Activated B cell treated with CpG ODN at 0.5 μM for 24 hours (primary cell): ENCODE measurements at regions not wholly inside any gene's neighbourhood (a gene's known extent, or its start where the extent isn't known, plus 50 kb on each side); places are given as distances from the start of the nearest gene placed in this dataset.

ENCODE experiments used
- ATAC-seq: fragments of 200-7000 bp; cut with Tn5 transposase; one replicate; pipeline ENCODE4 v1.10.0; 2021; ENCODE audit warnings: low read depth, mild to moderate bottlenecking, moderate library complexity
- CTCF ChIA-PET: fragments of 350-600 bp; sonication (Branson Sonifier 250); formaldehyde crosslinking; loops from one replicate; lab custom pipeline; 2021; ENCODE audit warnings: antibody characterized with exemption; lab: Charles Lee
- POLR2A ChIA-PET: fragments of 350-600 bp; sonication (Branson Sonifier 250); formaldehyde crosslinking; loops from one replicate; lab custom pipeline; 2021; ENCODE audit warnings: antibody characterized with exemption; lab: Charles Lee
- DNase-seq: peaks from one replicate; pipeline ENCODE4 v3.0.0; 2022
- H3K27ac Mint-ChIP-seq: one replicate; pipeline ENCODE4 v1.8.0; 2020; ENCODE audit warnings: mixed read lengths
- H3K27me3 Mint-ChIP-seq: one replicate; pipeline ENCODE4 v1.8.0; 2021; ENCODE audit warnings: mixed read lengths
- H3K36me3 Mint-ChIP-seq: one replicate; pipeline ENCODE4 v1.8.0; 2021; ENCODE audit warnings: low read depth, mixed read lengths
- H3K4me1 Mint-ChIP-seq: one replicate; pipeline ENCODE4 v1.8.0; 2021; ENCODE audit warnings: mixed read lengths
- H3K4me3 Mint-ChIP-seq: one replicate; pipeline ENCODE4 v1.8.0; 2020; ENCODE audit warnings: mild to moderate bottlenecking, mixed read lengths
- H3K9me3 Mint-ChIP-seq: one replicate; pipeline ENCODE4 v1.8.0; 2020; ENCODE audit warnings: mixed read lengths
- intact Hi-C: fragments of 100-400 bp; cut with micrococcal nuclease; formaldehyde crosslinking; loops from one replicate; pipeline ENCODE4 v1.15.1; 2024
- TF ChIP-seq, protein P1 (sequence below): fragments of 200-600 bp; IDR thresholded peaks from one replicate; pipeline ENCODE4 v1.8.0; 2022; ENCODE audit warnings: antibody characterized with exemption, mild to moderate bottlenecking

DNA sequence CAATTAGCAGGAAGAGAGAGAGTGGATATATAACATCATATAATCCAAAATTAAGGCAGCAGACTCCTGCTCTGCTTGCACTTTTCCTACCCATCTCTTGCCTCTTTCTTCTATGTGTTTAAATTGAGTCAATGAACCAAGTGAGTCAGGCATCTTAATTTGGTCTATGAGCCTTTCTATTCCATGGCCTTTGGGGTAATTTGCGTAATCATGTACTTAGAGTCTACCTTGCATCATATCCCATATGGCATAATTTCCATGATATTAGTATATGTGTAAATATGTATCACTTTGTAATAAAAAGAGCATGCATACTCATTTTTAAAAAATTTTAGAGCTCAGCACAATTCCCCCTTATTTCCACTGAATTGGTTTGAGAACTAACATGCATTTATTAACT, 555.2 kb downstream of the STK39 start:
- H3K36me3 Mint-ChIP-seq = no peaks in the 10 kb centered on the region
- H3K9me3 Mint-ChIP-seq = peaks cover 3% of the 10 kb centered on the region
- intact Hi-C loops = no loop called here
- CTCF ChIA-PET = no interaction called here
- TF ChIP-seq, protein P1, sequence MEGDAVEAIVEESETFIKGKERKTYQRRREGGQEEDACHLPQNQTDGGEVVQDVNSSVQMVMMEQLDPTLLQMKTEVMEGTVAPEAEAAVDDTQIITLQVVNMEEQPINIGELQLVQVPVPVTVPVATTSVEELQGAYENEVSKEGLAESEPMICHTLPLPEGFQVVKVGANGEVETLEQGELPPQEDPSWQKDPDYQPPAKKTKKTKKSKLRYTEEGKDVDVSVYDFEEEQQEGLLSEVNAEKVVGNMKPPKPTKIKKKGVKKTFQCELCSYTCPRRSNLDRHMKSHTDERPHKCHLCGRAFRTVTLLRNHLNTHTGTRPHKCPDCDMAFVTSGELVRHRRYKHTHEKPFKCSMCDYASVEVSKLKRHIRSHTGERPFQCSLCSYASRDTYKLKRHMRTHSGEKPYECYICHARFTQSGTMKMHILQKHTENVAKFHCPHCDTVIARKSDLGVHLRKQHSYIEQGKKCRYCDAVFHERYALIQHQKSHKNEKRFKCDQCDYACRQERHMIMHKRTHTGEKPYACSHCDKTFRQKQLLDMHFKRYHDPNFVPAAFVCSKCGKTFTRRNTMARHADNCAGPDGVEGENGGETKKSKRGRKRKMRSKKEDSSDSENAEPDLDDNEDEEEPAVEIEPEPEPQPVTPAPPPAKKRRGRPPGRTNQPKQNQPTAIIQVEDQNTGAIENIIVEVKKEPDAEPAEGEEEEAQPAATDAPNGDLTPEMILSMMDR = no peak
- DNase-seq (no peak), ATAC-seq (no peak)
- no peaks in the 10 kb centered on the region for H3K4me1 Mint-ChIP-seq
- no peak overlapping the region for H3K27ac Mint-ChIP-seq
- POLR2A ChIA-PET = no interaction called here
- H3K4me3 Mint-ChIP-seq = no peak overlapping the region
- H3K27me3 Mint-ChIP-seq = no peaks in the 10 kb centered on the region

- CTCF ChIA-PET = interaction anchor here (1.2 kb wide), 1 partner anchor 429 kb away, joined by 3 read pairs; no protein-coding TSS in a partner anchor
- H3K27me3 Mint-ChIP-seq = no peaks in the 10 kb centered on the region
- no peaks in the 10 kb centered on the region for H3K4me1 Mint-ChIP-seq
- POLR2A ChIA-PET = no interaction called here
- no peak overlapping the region for H3K4me3 Mint-ChIP-seq
- intact Hi-C loops = loop anchor here (10.0 kb wide), 1 partner anchor 425 kb away; no protein-coding TSS in a partner anchor
- ATAC-seq (no peak), DNase-seq (no peak)
- TF ChIP-seq, protein P1 = no peak
- H3K9me3 Mint-ChIP-seq = peaks cover 3% of the 10 kb centered on the region
- no peaks in the 10 kb centered on the region for H3K36me3 Mint-ChIP-seq
- no peak overlapping the region for H3K27ac Mint-ChIP-seq
These were observed 558.0 kb downstream of the STK39 start for GRCh38 chr2:167689444-167689843.

GRCh38 chr2:167686691-167687090, 560.7 kb downstream of the STK39 start:
- Mint-ChIP-seq H3K4me3 (no peak overlapping the region), H3K27me3 (no peaks in the 10 kb centered on the region), H3K4me1 (no peaks in the 10 kb centered on the region), H3K36me3 (no peaks in the 10 kb centered on the region), H3K27ac (no peak overlapping the region), H3K9me3 (peaks cover 3% of the 10 kb centered on the region)
- DNase-seq (no peak), ATAC-seq (no peak)
- ChIA-PET POLR2A (no interaction called here), CTCF (no interaction called here)
- intact Hi-C loops = loop anchor here (10.0 kb wide), 1 partner anchor 428 kb away; no protein-coding TSS in a partner anchor
- TF ChIP-seq, protein P1 = no peak

DNA sequence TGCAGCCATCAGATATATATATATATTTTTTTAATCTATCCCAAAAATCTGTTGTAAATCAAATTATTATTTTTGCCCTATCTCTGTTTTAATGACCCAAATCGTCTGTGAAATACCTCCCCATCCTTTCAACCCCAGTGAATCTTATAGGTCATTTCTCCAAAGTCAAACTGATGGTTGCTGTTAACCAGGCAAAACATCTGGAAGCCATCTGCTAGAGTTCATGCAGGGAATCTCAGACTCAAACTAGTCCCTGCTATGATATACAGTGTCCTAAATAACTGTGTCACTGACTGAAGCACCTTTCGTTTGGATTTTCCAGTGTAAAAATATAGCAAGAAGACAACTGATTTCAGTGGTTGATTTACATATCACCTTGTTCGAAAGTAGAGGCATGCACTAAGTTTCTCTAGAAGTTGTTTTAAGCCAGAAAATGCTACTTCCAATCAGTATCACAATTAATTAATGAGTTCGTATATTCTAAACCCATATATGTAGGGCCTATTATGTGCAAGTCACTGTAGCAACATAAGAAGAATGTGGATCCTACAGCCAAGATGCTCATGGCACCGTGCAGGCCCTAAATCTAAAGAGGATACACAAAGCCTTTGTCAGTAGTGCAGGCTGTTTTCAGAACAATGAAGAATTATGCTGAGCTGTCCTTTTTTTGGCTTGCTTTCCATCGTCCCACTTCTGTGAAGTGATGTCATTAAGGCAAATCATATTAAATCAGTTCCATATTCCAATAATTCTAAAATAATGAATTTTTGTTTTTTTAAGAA, 566.0 kb downstream of the STK39 start:
- ChIA-PET CTCF (no interaction called here), POLR2A (no interaction called here)
- no peak for ATAC-seq
- Mint-ChIP-seq H3K36me3 (no peaks in the 10 kb centered on the region), H3K4me3 (no peak overlapping the region), H3K4me1 (no peaks in the 10 kb centered on the region), H3K9me3 (no peaks in the 10 kb centered on the region), H3K27me3 (no peaks in the 10 kb centered on the region), H3K27ac (no peak overlapping the region)
- intact Hi-C loops = loop anchor here (10.0 kb wide), 1 partner anchor 433 kb away; no protein-coding TSS in a partner anchor
- TF ChIP-seq, protein P1 = no peak
- DNase-seq = no peak

DNA sequence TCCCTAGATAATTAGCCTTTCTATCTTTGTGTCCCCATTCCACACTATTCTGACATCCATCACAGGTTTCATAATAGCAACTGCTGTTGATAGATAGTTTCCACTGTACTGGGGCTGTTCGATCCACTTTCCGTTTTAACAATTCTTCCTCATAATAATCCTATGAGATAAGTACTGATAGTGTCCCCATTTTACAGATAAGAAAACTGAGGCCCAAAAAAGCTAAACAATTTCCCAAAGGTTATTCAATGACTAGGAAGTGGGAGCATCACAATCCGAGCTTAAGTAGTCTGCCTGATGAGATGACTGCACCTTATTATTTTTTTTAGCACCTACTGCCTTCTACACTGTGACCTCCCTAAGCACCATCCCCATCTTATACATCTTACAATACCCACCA, 569.2 kb downstream of the STK39 start:
- Mint-ChIP-seq H3K4me1 (no peaks in the 10 kb centered on the region), H3K27ac (no peak overlapping the region), H3K27me3 (no peaks in the 10 kb centered on the region), H3K36me3 (no peaks in the 10 kb centered on the region), H3K9me3 (no peaks in the 10 kb centered on the region), H3K4me3 (no peak overlapping the region)
- no peak for DNase-seq
- no peak for ATAC-seq
- TF ChIP-seq, protein P1 = no peak
- intact Hi-C loops = no loop called here
- ChIA-PET CTCF (no interaction called here), POLR2A (no interaction called here)
